A549 (cell line): ENCODE measurements at regions not wholly inside any gene's neighbourhood (a gene's known extent, or its start where the extent isn't known, plus 50 kb on each side); places are given as distances from the start of the nearest gene placed in this dataset.

ENCODE experiments used
- ATAC-seq, 2 experiments: fragments of 200-7000 bp in 1 of 2; fragments of >200 bp in 1 of 2; cut with Nextera tagmentation in 1 of 2; cut with Tn5 transposase in 1 of 2; 3 replicates each; pipeline versions ENCODE4 v1.8.0 to v1.9.1; 2018 to 2020; ENCODE audit warnings: mild to moderate bottlenecking in 1 of 2, moderate library complexity in 1 of 2
- CTCF ChIA-PET: fragments of 300-600 bp; sonication (Branson Sonifier 250); formaldehyde crosslinking; extraction: SDS; loops from one replicate; lab custom pipeline; 2021; ENCODE audit warnings: antibody characterized with exemption, inconsistent platforms; lab: Yijun Ruan, JAX
- POLR2A ChIA-PET: fragments of 350-600 bp; formaldehyde crosslinking; extraction: SDS; loops from one replicate; lab custom pipeline; 2021; ENCODE audit warnings: antibody characterized with exemption, inconsistent platforms; lab: Yijun Ruan, JAX
- DNase-seq, 2 experiments: peaks; one replicate each; pipeline versions ENCODE4 v3.0.0 to v3.0.0-alpha.2; 2011 to 2016; ENCODE audit warnings: low read depth in 1 of 2, low spot score in 1 of 2
- FAIRE-seq: peaks from 2 replicates; lab custom pipeline; 2011; peaks lifted over from hg19 to GRCh38; lab: Jason Lieb, UNC
- H3K27ac ChIP-seq, 2 experiments: fragments of >200 bp; sonication (Bioruptor Twin); formaldehyde crosslinking; 3 replicates each; pipeline ENCODE4 v1.5.1; 2016 to 2017
- H3K4me1 ChIP-seq: fragments of >200 bp; sonication (Bioruptor Twin); formaldehyde crosslinking; 3 replicates; pipeline ENCODE4 v1.6.1; 2016
- H3K4me2 ChIP-seq: fragments of >200 bp; sonication (Bioruptor Twin); formaldehyde crosslinking; 3 replicates; pipeline ENCODE4 v1.6.1; 2016
- H3K4me3 ChIP-seq: fragments of >200 bp; sonication (Bioruptor Twin); formaldehyde crosslinking; 3 replicates; pipeline ENCODE4 v1.5.1; 2016
- H3K9me3 ChIP-seq: fragments of >200 bp; sonication (Bioruptor Twin); formaldehyde crosslinking; 3 replicates; pipeline ENCODE4 v1.6.1; 2016
- CHD4 ChIP-seq: fragments of 200-600 bp; sonication (generic); IDR thresholded peaks from 2 replicates; pipeline ENCODE4 v1.6.1; 2016; ENCODE audit warnings: antibody characterized with exemption, mild to moderate bottlenecking, borderline replicate concordance
- EHF ChIP-seq: fragments of 250-450 bp; sonication (Bioruptor Pico); IDR thresholded peaks from 2 replicates; pipeline ENCODE4 v1.5.0; 2020; ENCODE audit warnings: mild to moderate bottlenecking
- EP300 ChIP-seq, 2 experiments: fragments of >200 bp; sonication (Bioruptor Twin); formaldehyde crosslinking; IDR thresholded peaks; 2 replicates in 1 of 2; 3 replicates in 1 of 2; pipeline ENCODE4 v1.6.1; 2016 to 2017
- HDAC2 ChIP-seq: fragments of 200-600 bp; sonication (generic); IDR thresholded peaks from 2 replicates; pipeline ENCODE4 v1.6.1; 2016
- HOXA7 ChIP-seq: fragments of 250-450 bp; sonication (Bioruptor Pico); IDR thresholded peaks from 2 replicates; pipeline ENCODE4 v1.5.0; 2020; ENCODE audit warnings: mild to moderate bottlenecking, moderate library complexity
- JUN ChIP-seq, 2 experiments: fragments of >200 bp; sonication (Bioruptor Twin); formaldehyde crosslinking; IDR thresholded peaks; 2 replicates in 1 of 2; 3 replicates in 1 of 2; pipeline ENCODE4 v1.6.1; 2016 to 2017
- KDM5A ChIP-seq: fragments of 200-600 bp; sonication (generic); IDR thresholded peaks from 2 replicates; pipeline ENCODE4 v1.6.1; 2016; ENCODE audit warnings: antibody characterized with exemption, mild to moderate bottlenecking
- MAFK ChIP-seq: fragments of 450-650 bp; IDR thresholded peaks from 2 replicates; pipeline ENCODE4 v1.6.1; 2014; ENCODE audit not compliant: partially characterized antibody
- NPAS2 ChIP-seq: fragments of 250-450 bp; sonication (Bioruptor Pico); IDR thresholded peaks from 2 replicates; pipeline ENCODE4 v1.8.0; 2022; ENCODE audit warnings: mild to moderate bottlenecking, moderate library complexity, borderline replicate concordance
- NR3C1 ChIP-seq: fragments of >200 bp; sonication (Bioruptor Twin); formaldehyde crosslinking; IDR thresholded peaks from 3 replicates; pipeline ENCODE4 v1.6.1; 2017
- PHF8 ChIP-seq: fragments of 200-600 bp; sonication (generic); IDR thresholded peaks from 2 replicates; pipeline ENCODE4 v1.6.1; 2016; ENCODE audit warnings: low read depth, mild to moderate bottlenecking, antibody characterized with exemption, moderate library complexity, borderline replicate concordance
- POLR2AphosphoS2 ChIP-seq: conservative IDR thresholded peaks from 2 replicates; pipeline ENCODE4 v1.6.1; 2012; ENCODE audit warnings: low read length, improper control_type of control experiment, inconsistent platforms
- RAD21 ChIP-seq, 2 experiments: fragments of >200 bp in 1 of 2; sonication (Bioruptor Twin) in 1 of 2; formaldehyde crosslinking in 1 of 2; IDR thresholded peaks in 1 of 2; conservative IDR thresholded peaks in 1 of 2; 2 replicates in 1 of 2; 3 replicates in 1 of 2; pipeline ENCODE4 v1.6.1; 2012 to 2018; ENCODE audit warnings: inconsistent platforms in 1 of 2
- RFX5 ChIP-seq: fragments of 450-650 bp; IDR thresholded peaks from 2 replicates; pipeline ENCODE4 v1.7.1; 2014; ENCODE audit warnings: antibody characterized with exemption, mild to moderate bottlenecking, moderate library complexity
- RNF2 ChIP-seq: fragments of 200-600 bp; sonication (generic); IDR thresholded peaks from 2 replicates; pipeline ENCODE4 v1.6.1; 2016; ENCODE audit warnings: low read depth, mild to moderate bottlenecking, antibody characterized with exemption, moderate library complexity, borderline replicate concordance
- SMC3 ChIP-seq: fragments of >200 bp; sonication (Bioruptor Twin); formaldehyde crosslinking; IDR thresholded peaks from 3 replicates; pipeline ENCODE4 v1.6.1; 2018; ENCODE audit warnings: inconsistent platforms
- ZC3H11A ChIP-seq: fragments of 450-650 bp; IDR thresholded peaks from 2 replicates; pipeline ENCODE4 v1.6.1; 2014; ENCODE audit warnings: antibody characterized with exemption, mild to moderate bottlenecking
- ZNF302 ChIP-seq: fragments of 250-450 bp; sonication (Bioruptor Pico); IDR thresholded peaks from 2 replicates; pipeline ENCODE4 v1.9.0; 2021; ENCODE audit warnings: inconsistent platforms, mild to moderate bottlenecking, moderate library complexity
- WGBS: methylation state at CpG from one replicate; pipeline ENCODE4 v1.1.6; 2017; ENCODE audit errors: missing lambda C conversion rate; 5-methylcytosine and 5-hydroxymethylcytosine counted together
- TF ChIP-seq, protein P1 (sequence below): IDR thresholded peaks from 2 replicates; pipeline ENCODE4 v1.6.1; 2012
- TF ChIP-seq, protein P2 (sequence below): fragments of 250-450 bp; sonication (Bioruptor Pico); IDR thresholded peaks from 2 replicates; pipeline ENCODE4 v1.5.0; 2021; ENCODE audit warnings: mild to moderate bottlenecking, moderate library complexity, borderline replicate concordance
- TF ChIP-seq, protein P3 (sequence below): IDR thresholded peaks from 2 replicates; pipeline ENCODE4 v1.6.1; 2012
- TF ChIP-seq, protein P4 (sequence below): fragments of 150-350 bp; IDR thresholded peaks from 2 replicates; pipeline ENCODE4 v1.6.1; 2014; ENCODE audit warnings: low read depth, mild to moderate bottlenecking, low read length
- TF ChIP-seq, protein P5 (sequence below): IDR thresholded peaks from 2 replicates; pipeline ENCODE4 v1.6.1; 2012; ENCODE audit warnings: low read depth, borderline replicate concordance
- TF ChIP-seq, protein P6 (sequence below): fragments of >200 bp; sonication (Bioruptor Twin); formaldehyde crosslinking; IDR thresholded peaks from 3 replicates; pipeline ENCODE4 v1.5.1; 2016
- TF ChIP-seq, protein P7 (sequence below): fragments of 250-450 bp; sonication (Bioruptor Pico); IDR thresholded peaks from 2 replicates; pipeline ENCODE4 v1.5.0; 2020; ENCODE audit warnings: low read depth, mild to moderate bottlenecking, moderate library complexity
- TF ChIP-seq, protein P8 (sequence below): fragments of >200 bp; sonication (Bioruptor Twin); formaldehyde crosslinking; IDR thresholded peaks from 2 replicates; pipeline ENCODE4 v1.6.1; 2016

DNA sequence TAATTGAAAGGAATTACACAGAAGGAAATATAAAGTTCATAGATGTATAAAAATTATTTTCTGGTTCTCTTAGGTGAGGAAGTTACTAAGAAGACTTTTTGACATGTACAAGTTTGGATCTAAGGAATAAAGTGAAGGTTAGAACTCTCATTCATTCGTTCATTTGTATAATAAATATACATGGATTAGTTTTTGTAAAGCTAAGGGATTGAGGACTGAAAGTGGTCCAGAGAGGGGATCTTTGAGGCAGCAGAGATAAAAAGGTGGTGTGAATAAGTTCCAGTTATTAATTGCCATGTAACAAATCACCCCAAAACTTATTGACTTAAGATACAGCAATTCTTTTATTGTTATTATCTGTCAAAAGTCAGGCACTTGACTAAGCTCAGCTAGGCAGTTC lies 110.1 kb upstream of the CELF4 start:
- Histone ChIP-seq H3K4me3 (no peak overlapping the region), H3K9me3 (no peaks in the 10 kb centered on the region)
- TF ChIP-seq, protein P1, sequence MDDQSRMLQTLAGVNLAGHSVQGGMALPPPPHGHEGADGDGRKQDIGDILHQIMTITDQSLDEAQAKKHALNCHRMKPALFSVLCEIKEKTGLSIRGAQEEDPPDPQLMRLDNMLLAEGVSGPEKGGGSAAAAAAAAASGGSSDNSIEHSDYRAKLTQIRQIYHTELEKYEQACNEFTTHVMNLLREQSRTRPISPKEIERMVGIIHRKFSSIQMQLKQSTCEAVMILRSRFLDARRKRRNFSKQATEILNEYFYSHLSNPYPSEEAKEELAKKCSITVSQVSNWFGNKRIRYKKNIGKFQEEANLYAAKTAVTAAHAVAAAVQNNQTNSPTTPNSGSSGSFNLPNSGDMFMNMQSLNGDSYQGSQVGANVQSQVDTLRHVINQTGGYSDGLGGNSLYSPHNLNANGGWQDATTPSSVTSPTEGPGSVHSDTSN, result no peak
- no peak for TF ChIP-seq POLR2AphosphoS2
- TF ChIP-seq, protein P2, sequence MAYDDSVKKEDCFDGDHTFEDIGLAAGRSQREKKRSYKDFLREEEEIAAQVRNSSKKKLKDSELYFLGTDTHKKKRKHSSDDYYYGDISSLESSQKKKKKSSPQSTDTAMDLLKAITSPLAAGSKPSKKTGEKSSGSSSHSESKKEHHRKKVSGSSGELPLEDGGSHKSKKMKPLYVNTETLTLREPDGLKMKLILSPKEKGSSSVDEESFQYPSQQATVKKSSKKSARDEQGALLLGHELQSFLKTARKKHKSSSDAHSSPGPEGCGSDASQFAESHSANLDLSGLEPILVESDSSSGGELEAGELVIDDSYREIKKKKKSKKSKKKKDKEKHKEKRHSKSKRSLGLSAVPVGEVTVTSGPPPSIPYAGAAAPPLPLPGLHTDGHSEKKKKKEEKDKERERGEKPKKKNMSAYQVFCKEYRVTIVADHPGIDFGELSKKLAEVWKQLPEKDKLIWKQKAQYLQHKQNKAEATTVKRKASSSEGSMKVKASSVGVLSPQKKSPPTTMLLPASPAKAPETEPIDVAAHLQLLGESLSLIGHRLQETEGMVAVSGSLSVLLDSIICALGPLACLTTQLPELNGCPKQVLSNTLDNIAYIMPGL (CRISPR knock-in tag), result no peak
- TF ChIP-seq, protein P3, sequence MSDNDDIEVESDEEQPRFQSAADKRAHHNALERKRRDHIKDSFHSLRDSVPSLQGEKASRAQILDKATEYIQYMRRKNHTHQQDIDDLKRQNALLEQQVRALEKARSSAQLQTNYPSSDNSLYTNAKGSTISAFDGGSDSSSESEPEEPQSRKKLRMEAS, result no peak
- TF ChIP-seq NPAS2, result no peak
- TF ChIP-seq SMC3, result no peak
- TF ChIP-seq CHD4, result no peak
- TF ChIP-seq HOXA7 (CRISPR knock-in tag), result no peak
- no peak for TF ChIP-seq EHF (CRISPR knock-in tag)
- no peak for TF ChIP-seq NR3C1
- no peak for TF ChIP-seq PHF8
- TF ChIP-seq KDM5A, result no peak
- TF ChIP-seq JUN (IDR thresholded peaks at IDR 0.05), result no peak
- TF ChIP-seq RFX5, result no peak
- TF ChIP-seq, all 56 proteins: peak for 0
- WGBS, result 0% methylated on average over 1 of the region's 1 CpG
- DNase-seq (no peak), ATAC-seq (no peak), FAIRE-seq (no peak)
- ChIA-PET CTCF (no interaction called here), POLR2A (no interaction called here)
- no peaks in the 10 kb centered on the region for H3K4me1 ChIP-seq
- no peak overlapping the region for H3K27ac ChIP-seq
- no peak overlapping the region for H3K4me2 ChIP-seq

DNA sequence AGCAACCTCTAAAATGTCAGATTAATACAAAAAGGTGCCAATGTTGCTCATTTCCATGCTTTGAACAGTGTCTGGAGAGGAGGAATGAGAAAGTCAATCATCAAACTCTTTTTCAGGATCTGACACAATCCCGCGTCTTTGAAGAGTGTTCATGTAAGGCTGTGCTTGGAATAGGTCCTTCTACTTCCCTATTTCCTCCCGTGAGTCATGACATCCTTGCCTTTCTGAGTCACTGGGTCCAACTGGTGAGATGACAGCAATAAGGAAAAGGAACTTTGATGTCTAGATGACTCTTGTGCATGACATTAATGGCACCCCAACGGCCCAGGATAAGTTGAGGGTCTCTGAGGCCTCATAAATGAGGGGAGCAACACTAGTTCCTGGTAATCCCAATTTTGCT lies 109.0 kb upstream of the CELF4 start:
- no peak for ATAC-seq
- CTCF ChIA-PET, result interaction anchor here (0.7 kb wide), 1 partner anchor 468 kb away, joined by 3 read pairs; no protein-coding TSS in a partner anchor

DNA sequence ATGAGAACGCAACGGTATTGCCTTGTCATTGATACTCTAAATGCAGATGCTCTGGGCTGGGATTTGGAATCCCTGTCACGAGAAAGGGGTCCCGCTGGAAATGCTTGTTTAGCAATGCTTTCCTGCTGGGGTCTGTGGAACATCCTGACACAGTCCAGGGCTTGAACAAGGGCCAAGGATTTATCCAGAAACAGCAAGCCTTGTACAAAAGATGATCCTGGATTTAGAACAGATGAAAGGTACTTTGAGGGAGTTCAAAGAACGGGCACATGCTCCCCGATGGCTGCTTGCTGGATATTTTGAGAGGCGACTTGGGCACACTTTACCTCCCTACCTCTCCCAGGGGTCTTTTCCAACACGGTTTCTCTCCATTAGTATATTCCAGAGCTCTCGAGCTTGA lies 108.1 kb upstream of the CELF4 start:
- no peak for TF ChIP-seq RNF2
- TF ChIP-seq RAD21 (conservative IDR thresholded peaks at IDR 0.05 in 1 of 2, IDR thresholded peaks at IDR 0.05 in 1 of 2), result no peak
- TF ChIP-seq, protein P4, sequence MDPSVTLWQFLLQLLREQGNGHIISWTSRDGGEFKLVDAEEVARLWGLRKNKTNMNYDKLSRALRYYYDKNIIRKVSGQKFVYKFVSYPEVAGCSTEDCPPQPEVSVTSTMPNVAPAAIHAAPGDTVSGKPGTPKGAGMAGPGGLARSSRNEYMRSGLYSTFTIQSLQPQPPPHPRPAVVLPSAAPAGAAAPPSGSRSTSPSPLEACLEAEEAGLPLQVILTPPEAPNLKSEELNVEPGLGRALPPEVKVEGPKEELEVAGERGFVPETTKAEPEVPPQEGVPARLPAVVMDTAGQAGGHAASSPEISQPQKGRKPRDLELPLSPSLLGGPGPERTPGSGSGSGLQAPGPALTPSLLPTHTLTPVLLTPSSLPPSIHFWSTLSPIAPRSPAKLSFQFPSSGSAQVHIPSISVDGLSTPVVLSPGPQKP, result no peak
- TF ChIP-seq, protein P5, sequence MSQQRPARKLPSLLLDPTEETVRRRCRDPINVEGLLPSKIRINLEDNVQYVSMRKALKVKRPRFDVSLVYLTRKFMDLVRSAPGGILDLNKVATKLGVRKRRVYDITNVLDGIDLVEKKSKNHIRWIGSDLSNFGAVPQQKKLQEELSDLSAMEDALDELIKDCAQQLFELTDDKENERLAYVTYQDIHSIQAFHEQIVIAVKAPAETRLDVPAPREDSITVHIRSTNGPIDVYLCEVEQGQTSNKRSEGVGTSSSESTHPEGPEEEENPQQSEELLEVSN, result no peak
- TF ChIP-seq, protein P1, result no peak
- TF ChIP-seq MAFK, result no peak
- TF ChIP-seq, protein P6, sequence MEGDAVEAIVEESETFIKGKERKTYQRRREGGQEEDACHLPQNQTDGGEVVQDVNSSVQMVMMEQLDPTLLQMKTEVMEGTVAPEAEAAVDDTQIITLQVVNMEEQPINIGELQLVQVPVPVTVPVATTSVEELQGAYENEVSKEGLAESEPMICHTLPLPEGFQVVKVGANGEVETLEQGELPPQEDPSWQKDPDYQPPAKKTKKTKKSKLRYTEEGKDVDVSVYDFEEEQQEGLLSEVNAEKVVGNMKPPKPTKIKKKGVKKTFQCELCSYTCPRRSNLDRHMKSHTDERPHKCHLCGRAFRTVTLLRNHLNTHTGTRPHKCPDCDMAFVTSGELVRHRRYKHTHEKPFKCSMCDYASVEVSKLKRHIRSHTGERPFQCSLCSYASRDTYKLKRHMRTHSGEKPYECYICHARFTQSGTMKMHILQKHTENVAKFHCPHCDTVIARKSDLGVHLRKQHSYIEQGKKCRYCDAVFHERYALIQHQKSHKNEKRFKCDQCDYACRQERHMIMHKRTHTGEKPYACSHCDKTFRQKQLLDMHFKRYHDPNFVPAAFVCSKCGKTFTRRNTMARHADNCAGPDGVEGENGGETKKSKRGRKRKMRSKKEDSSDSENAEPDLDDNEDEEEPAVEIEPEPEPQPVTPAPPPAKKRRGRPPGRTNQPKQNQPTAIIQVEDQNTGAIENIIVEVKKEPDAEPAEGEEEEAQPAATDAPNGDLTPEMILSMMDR, result no peak
- TF ChIP-seq, protein P7, sequence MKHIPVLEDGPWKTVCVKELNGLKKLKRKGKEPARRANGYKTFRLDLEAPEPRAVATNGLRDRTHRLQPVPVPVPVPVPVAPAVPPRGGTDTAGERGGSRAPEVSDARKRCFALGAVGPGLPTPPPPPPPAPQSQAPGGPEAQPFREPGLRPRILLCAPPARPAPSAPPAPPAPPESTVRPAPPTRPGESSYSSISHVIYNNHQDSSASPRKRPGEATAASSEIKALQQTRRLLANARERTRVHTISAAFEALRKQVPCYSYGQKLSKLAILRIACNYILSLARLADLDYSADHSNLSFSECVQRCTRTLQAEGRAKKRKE (CRISPR knock-in tag), result no peak
- TF ChIP-seq, protein P8, sequence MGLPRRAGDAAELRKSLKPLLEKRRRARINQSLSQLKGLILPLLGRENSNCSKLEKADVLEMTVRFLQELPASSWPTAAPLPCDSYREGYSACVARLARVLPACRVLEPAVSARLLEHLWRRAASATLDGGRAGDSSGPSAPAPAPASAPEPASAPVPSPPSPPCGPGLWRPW, result no peak
- TF ChIP-seq EP300 (IDR thresholded peaks at IDR 0.05), result no peak
- TF ChIP-seq, protein P3, result no peak
- no peak for TF ChIP-seq HDAC2
- TF ChIP-seq ZC3H11A, result no peak
- Histone ChIP-seq H3K4me1 (no peaks in the 10 kb centered on the region), H3K4me2 (no peak overlapping the region), H3K9me3 (no peaks in the 10 kb centered on the region), H3K4me3 (no peak overlapping the region), H3K27ac (no peak overlapping the region)
- DNase-seq (no peak), FAIRE-seq (no peak), ATAC-seq (no peak)
- CTCF ChIA-PET, result interaction anchor here (0.7 kb wide), 1 partner anchor 467 kb away, joined by 3 read pairs; no protein-coding TSS in a partner anchor
- POLR2A ChIA-PET, result no interaction called here
- WGBS, result 25% methylated on average over 9 of the region's 9 CpGs

More for the DNA sequence above, 109.0 kb upstream of the CELF4 start:
- DNase-seq (peak in 1 of 2 experiments; percentile 1), FAIRE-seq (no peak)
- H3K4me2 ChIP-seq, result no peak overlapping the region
- POLR2A ChIA-PET, result no interaction called here
- no peak overlapping the region for H3K27ac ChIP-seq
- H3K4me1 ChIP-seq, result no peaks in the 10 kb centered on the region
- no peak for TF ChIP-seq ZNF302 (CRISPR knock-in tag)
- no peaks in the 10 kb centered on the region for H3K9me3 ChIP-seq
- WGBS, result 0% methylated on average over 4 of the region's 4 CpGs
- H3K4me3 ChIP-seq, result no peak overlapping the region
